Tibial artery (tissue), 4 donors: ENCODE measurements at regions not wholly inside any gene's neighbourhood (a gene's known extent, or its start where the extent isn't known, plus 50 kb on each side); places are given as distances from the start of the nearest gene placed in this dataset.

Source experiments
- DNase-seq, 2 donors: peaks; one replicate each; pipeline ENCODE4 v3.0.0-alpha.2; 2019
- H3K27ac ChIP-seq, 2 donors: fragments of 200-600 bp; sonication (generic) in 1 of 2; 1 replicate in 1 of 2; 2 replicates in 1 of 2; pipeline ENCODE4 v1.5.1; 2018 to 2019; ENCODE audit warnings: mild to moderate bottlenecking in 1 of 2
- H3K27me3 ChIP-seq, 2 donors: fragments of 200-600 bp; sonication (generic) in 1 of 2; one replicate each; pipeline versions ENCODE4 v1.5.1 to v1.6.0; 2016 to 2019
- H3K36me3 ChIP-seq, 3 donors: fragments of 200-600 bp; sonication (generic) in 2 of 3; one replicate each; pipeline ENCODE4 v1.5.1; 2016 to 2019; ENCODE audit warnings: mild to moderate bottlenecking in 2 of 3
- H3K4me1 ChIP-seq, 4 donors: fragments of 200-600 bp; sonication (generic) in 2 of 4; 1 replicate in 3 of 4; 2 replicates in 1 of 4; pipeline ENCODE4 v1.5.1; 2016 to 2019
- H3K4me3 ChIP-seq, 2 donors: fragments of 200-600 bp; sonication (generic) in 1 of 2; 1 replicate in 1 of 2; 2 replicates in 1 of 2; pipeline ENCODE4 v1.5.1; 2018 to 2019; ENCODE audit warnings: mild to moderate bottlenecking in 2 of 2
- H3K9me3 ChIP-seq, 3 donors: fragments of 200-600 bp; sonication (generic) in 1 of 3; one replicate each; pipeline ENCODE4 v1.5.1; 2016 to 2019
- intact Hi-C: fragments of 100-400 bp; cut with DNase I; formaldehyde crosslinking; loops from one replicate; pipeline ENCODE4 v1.15.0; 2023; ENCODE audit warnings: low total_unique reads
- TF ChIP-seq, protein P1 (sequence below), 2 experiments: fragments of 200-600 bp in 1 of 2; fragments of 450-650 bp in 1 of 2; IDR thresholded peaks; one replicate each; pipeline ENCODE4 v1.5.1; 2017 to 2019; ENCODE audit warnings: antibody characterized with exemption in 2 of 2, mild to moderate bottlenecking in 1 of 2, moderate library complexity in 1 of 2

DNA sequence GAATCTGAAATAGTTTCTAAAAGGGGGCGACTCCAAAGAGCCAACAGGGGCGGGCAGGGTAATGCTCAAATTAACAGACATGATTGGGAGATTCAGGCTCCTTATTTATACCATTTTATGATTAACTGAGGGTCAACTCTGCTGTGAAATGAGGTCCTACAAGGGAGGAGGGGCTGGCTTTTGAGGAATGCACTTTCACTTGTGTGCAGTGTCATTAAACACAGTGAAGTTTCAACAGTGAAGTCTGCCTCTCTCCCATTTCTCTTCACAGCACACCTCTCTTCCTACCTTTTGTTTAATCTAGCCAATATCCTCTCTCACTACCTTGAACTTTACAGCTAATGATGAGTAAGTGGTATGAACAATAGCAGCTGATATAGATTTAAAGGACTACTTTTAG lies 557.3 kb upstream of the CITED2 start:
- no peak for DNase-seq
- H3K27me3 ChIP-seq, result no peaks in the 10 kb centered on the region
- H3K9me3 ChIP-seq, result no peaks in the 10 kb centered on the region
- no peak overlapping the region for H3K4me3 ChIP-seq
- no peaks in the 10 kb centered on the region for H3K36me3 ChIP-seq
- intact Hi-C loops, result no loop called here
- TF ChIP-seq, protein P1, sequence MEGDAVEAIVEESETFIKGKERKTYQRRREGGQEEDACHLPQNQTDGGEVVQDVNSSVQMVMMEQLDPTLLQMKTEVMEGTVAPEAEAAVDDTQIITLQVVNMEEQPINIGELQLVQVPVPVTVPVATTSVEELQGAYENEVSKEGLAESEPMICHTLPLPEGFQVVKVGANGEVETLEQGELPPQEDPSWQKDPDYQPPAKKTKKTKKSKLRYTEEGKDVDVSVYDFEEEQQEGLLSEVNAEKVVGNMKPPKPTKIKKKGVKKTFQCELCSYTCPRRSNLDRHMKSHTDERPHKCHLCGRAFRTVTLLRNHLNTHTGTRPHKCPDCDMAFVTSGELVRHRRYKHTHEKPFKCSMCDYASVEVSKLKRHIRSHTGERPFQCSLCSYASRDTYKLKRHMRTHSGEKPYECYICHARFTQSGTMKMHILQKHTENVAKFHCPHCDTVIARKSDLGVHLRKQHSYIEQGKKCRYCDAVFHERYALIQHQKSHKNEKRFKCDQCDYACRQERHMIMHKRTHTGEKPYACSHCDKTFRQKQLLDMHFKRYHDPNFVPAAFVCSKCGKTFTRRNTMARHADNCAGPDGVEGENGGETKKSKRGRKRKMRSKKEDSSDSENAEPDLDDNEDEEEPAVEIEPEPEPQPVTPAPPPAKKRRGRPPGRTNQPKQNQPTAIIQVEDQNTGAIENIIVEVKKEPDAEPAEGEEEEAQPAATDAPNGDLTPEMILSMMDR (IDR thresholded peaks at IDR 0.05), result no peak
- H3K4me1 ChIP-seq, result peaks cover 0 to 7% (median 4%) of the 10 kb centered on the region in 4 donors
- no peak overlapping the region for H3K27ac ChIP-seq

DNA sequence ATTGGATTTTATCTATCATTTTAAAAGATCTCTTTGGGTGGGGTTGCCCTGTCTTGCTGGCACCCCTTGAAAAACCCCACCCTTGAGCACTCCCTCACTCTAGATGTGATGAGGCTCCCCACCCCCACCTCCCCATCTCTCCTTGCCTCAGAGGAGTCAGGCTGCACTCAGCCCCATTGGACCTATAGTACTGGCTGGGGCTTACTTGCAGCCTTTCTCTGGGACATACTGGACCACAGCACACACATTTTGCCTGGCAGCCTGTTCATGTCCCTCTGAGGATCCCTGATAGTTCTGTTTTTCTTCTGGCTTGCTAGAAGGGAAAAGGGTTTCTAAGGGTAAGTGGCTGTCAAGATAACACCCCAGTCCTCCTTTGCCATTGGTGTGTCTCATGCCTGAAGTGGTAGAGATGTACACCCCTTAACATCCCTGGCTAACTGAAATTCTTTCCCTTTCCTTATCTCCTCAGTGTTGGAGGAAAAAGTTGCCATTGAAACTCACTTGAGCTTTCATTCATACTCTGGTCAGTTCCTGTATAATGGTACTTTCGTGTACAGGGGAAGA lies 553.4 kb upstream of the CITED2 start:
- H3K36me3 ChIP-seq, result no peaks in the 10 kb centered on the region
- H3K9me3 ChIP-seq, result no peaks in the 10 kb centered on the region
- intact Hi-C loops, result no loop called here
- no peak for DNase-seq
- no peaks in the 10 kb centered on the region for H3K27me3 ChIP-seq
- H3K4me3 ChIP-seq, result no peak overlapping the region
- H3K4me1 ChIP-seq, result peaks cover 0 to 24% (median 15%) of the 10 kb centered on the region in 4 donors
- peak overlapping the region in 1 of 2 donors; percentile 58 for H3K27ac ChIP-seq
- TF ChIP-seq, protein P1 (IDR thresholded peaks at IDR 0.05), result no peak

DNA sequence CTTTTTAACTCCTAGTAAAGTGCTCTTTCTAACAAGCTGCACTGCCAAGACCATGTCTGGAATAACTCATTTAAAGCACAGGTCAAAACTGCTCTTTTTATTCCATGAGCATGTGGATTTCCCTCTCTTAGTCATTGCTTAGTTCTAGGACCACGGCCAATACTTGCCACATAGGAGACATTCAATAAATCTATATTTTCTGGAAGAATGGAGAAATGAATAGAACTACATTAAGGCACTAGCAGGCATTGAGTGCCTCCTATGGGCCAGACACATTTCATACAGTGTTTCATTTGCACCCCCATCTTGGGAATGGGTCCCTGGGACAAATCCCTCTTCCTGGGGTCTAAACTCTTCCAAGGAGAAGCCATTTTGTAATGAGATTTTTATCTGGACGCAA lies 552.8 kb upstream of the CITED2 start:
- H3K4me1 ChIP-seq, result peaks cover 0 to 24% (median 15%) of the 10 kb centered on the region in 4 donors
- no peaks in the 10 kb centered on the region for H3K27me3 ChIP-seq
- H3K27ac ChIP-seq, result peak overlapping the region; percentile 46 to 58
- intact Hi-C loops, result no loop called here
- no peak overlapping the region for H3K4me3 ChIP-seq
- no peak for DNase-seq
- H3K36me3 ChIP-seq, result no peaks in the 10 kb centered on the region
- H3K9me3 ChIP-seq, result no peaks in the 10 kb centered on the region
- TF ChIP-seq, protein P1 (IDR thresholded peaks at IDR 0.05), result no peak

DNA sequence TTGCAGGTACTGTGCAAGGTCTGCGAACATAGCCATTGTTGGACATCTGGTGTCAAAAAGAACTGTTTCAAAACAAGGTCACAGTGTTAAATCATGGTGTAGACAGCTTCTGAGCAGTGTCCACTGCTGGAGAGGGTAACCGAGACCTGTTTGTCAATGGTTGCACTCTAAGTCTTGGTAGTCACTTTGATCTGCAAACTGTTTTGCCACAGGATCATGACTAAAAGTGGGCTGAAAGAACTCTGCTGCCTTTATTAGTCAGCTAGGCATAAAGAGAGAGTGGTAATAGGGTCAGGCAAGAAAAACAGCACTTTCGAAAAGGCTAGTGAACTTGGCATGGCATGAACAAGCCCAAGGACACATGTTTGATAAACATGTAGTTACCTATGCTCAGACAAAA lies 552.3 kb upstream of the CITED2 start:
- H3K27ac ChIP-seq, result peak overlapping the region; percentile 46 to 58
- H3K4me3 ChIP-seq, result no peak overlapping the region
- peaks cover 0 to 24% (median 15%) of the 10 kb centered on the region in 4 donors for H3K4me1 ChIP-seq
- no peaks in the 10 kb centered on the region for H3K36me3 ChIP-seq
- TF ChIP-seq, protein P1 (IDR thresholded peaks at IDR 0.05), result no peak
- no peaks in the 10 kb centered on the region for H3K27me3 ChIP-seq
- DNase-seq, result no peak
- intact Hi-C loops, result no loop called here
- no peaks in the 10 kb centered on the region for H3K9me3 ChIP-seq

DNA sequence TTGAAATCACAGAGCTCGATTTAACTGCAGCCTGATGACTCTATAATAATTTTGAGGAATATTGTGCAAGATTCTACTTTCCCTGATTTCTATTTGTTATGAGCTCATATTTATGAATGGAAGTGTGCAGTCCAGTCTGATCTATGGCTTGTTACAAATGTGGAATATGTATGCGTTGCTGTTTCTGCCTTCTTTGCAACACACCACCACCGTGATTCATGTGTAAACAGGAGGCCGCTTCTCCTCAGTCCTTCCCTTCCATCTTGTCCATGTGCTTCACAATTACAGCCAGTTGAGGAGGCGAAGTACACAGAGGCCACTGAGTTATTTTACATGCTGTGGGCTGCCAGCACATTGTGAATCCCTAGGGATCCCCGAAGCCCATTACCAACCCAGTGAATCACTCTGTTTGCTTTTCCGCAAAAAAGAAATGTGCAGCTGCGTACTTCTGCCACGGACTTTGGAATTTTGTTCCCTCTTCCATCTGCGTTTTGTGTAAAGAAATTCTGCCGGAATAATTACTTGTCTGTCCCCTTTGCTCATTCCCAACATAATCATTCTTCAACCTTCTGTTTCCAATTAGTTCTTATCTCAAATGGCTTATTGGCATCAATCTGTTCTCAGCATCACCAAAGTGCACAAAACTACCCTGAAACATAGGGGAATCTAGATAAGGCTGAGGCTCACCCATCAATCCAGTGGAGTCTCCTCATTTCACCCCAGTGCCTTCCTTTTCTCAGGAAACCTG lies 551.6 kb upstream of the CITED2 start:
- peak overlapping the region; percentile 46 to 58 for H3K27ac ChIP-seq
- peaks cover 0 to 24% (median 15%) of the 10 kb centered on the region in 4 donors for H3K4me1 ChIP-seq
- peak; percentile 28 to 64 for DNase-seq
- no peaks in the 10 kb centered on the region for H3K36me3 ChIP-seq
- intact Hi-C loops, result no loop called here
- no peak overlapping the region for H3K4me3 ChIP-seq
- no peaks in the 10 kb centered on the region for H3K9me3 ChIP-seq
- H3K27me3 ChIP-seq, result no peaks in the 10 kb centered on the region
- TF ChIP-seq, protein P1 (IDR thresholded peaks at IDR 0.05), result no peak
